ENCODE measurements at regions not wholly inside any gene's neighbourhood (a gene's known extent, or its start where the extent isn't known, plus 50 kb on each side); places are given as distances from the start of the nearest gene placed in this dataset.

- no peak for TF ChIP-seq EP300 (IDR thresholded peaks at IDR 0.05; ENCODE audit: low read depth)
- TF ChIP-seq POLR2AphosphoS5 (IDR thresholded peaks at IDR 0.05) = no peak
- no peak for TF ChIP-seq POLR2A (IDR thresholded peaks at IDR 0.05)
- TF ChIP-seq, protein P1, sequence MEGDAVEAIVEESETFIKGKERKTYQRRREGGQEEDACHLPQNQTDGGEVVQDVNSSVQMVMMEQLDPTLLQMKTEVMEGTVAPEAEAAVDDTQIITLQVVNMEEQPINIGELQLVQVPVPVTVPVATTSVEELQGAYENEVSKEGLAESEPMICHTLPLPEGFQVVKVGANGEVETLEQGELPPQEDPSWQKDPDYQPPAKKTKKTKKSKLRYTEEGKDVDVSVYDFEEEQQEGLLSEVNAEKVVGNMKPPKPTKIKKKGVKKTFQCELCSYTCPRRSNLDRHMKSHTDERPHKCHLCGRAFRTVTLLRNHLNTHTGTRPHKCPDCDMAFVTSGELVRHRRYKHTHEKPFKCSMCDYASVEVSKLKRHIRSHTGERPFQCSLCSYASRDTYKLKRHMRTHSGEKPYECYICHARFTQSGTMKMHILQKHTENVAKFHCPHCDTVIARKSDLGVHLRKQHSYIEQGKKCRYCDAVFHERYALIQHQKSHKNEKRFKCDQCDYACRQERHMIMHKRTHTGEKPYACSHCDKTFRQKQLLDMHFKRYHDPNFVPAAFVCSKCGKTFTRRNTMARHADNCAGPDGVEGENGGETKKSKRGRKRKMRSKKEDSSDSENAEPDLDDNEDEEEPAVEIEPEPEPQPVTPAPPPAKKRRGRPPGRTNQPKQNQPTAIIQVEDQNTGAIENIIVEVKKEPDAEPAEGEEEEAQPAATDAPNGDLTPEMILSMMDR (IDR thresholded peaks at IDR 0.05) = no peak
- Histone ChIP-seq H3K9me3 (peaks cover 11 to 19% of the 10 kb centered on the region in 2 donors), H3K36me3 (no peaks in the 10 kb centered on the region), H3K4me1 (no peaks in the 10 kb centered on the region), H3K27me3 (no peaks in the 10 kb centered on the region), H3K4me3 (no peak overlapping the region), H3K27ac (no peak overlapping the region)
- WGBS, 2 donors (ENCODE audit: low coverage in 1 of 2) = 88% methylated on average over 1 of the region's 1 CpG; no CpG with 5 or more reads in 1 of the 2 donors
- intact Hi-C loops (cut with DNase I; ENCODE audit: low total_unique reads) (no loop called here), in situ Hi-C loops (cut with MboI; ENCODE audit: low pct_ligation_motif_present in 1 of 4, low pct_unique_long_range_greater_than_20kb in 1 of 4, low sequenced_read_pairs in 3 of 4) (no loop called here)
- DNase-seq = no peak
These were observed 1019.3 kb downstream of the JRKL start for GRCh38 chr11:97409141-97409540.

GRCh38 chr11:97414801-97415200 lies 1025.0 kb downstream of the JRKL start:
- 50 to 70% methylated on average over 2 of the region's 2 CpGs for WGBS, 2 donors (ENCODE audit: low coverage in 1 of 2)
- H3K36me3 ChIP-seq = no peaks in the 10 kb centered on the region
- H3K9me3 ChIP-seq = peaks cover under 1 to 14% of the 10 kb centered on the region in 2 donors
- no peak overlapping the region for H3K4me3 ChIP-seq
- DNase-seq = no peak
- no peaks in the 10 kb centered on the region for H3K27me3 ChIP-seq
- no peak overlapping the region for H3K27ac ChIP-seq
- in situ Hi-C loops (cut with MboI; ENCODE audit: low pct_ligation_motif_present in 1 of 4, low pct_unique_long_range_greater_than_20kb in 1 of 4, low sequenced_read_pairs in 3 of 4) (no loop called here), intact Hi-C loops (cut with DNase I; ENCODE audit: low total_unique reads) (no loop called here)
- TF ChIP-seq EP300 (IDR thresholded peaks at IDR 0.05; ENCODE audit: low read depth) (no peak), POLR2AphosphoS5 (IDR thresholded peaks at IDR 0.05) (no peak), POLR2A (IDR thresholded peaks at IDR 0.05) (no peak)
- TF ChIP-seq, protein P1 (IDR thresholded peaks at IDR 0.05) = no peak
- no peaks in the 10 kb centered on the region for H3K4me1 ChIP-seq

- Histone ChIP-seq H3K27me3 (no peaks in the 10 kb centered on the region), H3K4me3 (no peak overlapping the region), H3K36me3 (no peaks in the 10 kb centered on the region), H3K4me1 (no peaks in the 10 kb centered on the region), H3K9me3 (no peaks in the 10 kb centered on the region), H3K27ac (no peak overlapping the region)
- in situ Hi-C loops (cut with MboI; ENCODE audit: low pct_ligation_motif_present in 1 of 4, low pct_unique_long_range_greater_than_20kb in 1 of 4, low sequenced_read_pairs in 3 of 4) (no loop called here), intact Hi-C loops (cut with DNase I; ENCODE audit: low total_unique reads) (no loop called here)
- TF ChIP-seq POLR2AphosphoS5 (IDR thresholded peaks at IDR 0.05) = no peak
- TF ChIP-seq POLR2A (IDR thresholded peaks at IDR 0.05) = no peak
- TF ChIP-seq EP300 (IDR thresholded peaks at IDR 0.05; ENCODE audit: low read depth) = no peak
- TF ChIP-seq, protein P1 (IDR thresholded peaks at IDR 0.05) = no peak
- DNase-seq = no peak
These were observed 1029.9 kb downstream of the JRKL start for GRCh38 chr11:97419729-97420128.

DNA sequence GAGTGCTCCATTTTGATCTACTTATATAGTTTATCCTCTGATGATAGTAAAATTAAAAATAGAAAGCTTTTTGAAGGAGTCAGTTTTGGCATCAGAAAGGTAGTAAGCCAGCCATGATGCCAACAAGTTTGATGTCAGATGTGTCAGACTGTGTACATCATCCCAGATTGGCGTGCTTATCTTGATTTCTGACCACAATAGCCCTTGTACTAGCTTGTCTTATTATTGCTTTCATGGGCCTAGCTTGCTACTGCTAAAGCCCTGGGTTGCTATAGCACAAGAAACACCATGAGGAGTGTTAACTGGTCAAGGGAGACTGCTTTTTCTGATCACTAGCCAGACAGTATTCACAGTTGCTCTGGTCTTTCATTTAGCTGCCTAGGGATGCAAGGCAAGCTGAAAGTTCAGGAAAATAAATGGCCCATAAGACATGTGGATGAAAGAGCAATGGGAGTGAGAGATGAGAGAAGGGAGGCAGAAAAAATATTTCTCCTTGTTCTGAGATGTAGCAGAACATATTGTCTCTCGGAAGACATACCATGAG lies 1038.5 kb downstream of the JRKL start:
- Histone ChIP-seq H3K27me3 (no peaks in the 10 kb centered on the region), H3K4me3 (no peak overlapping the region), H3K36me3 (no peaks in the 10 kb centered on the region), H3K9me3 (no peaks in the 10 kb centered on the region), H3K4me1 (no peaks in the 10 kb centered on the region), H3K27ac (no peak overlapping the region)
- WGBS, 2 donors (ENCODE audit: low coverage in 1 of 2) = 60 to 75% methylated on average over 2 of the region's 2 CpGs
- in situ Hi-C loops (cut with MboI; ENCODE audit: low pct_ligation_motif_present in 1 of 4, low pct_unique_long_range_greater_than_20kb in 1 of 4, low sequenced_read_pairs in 3 of 4) = no loop called here
- intact Hi-C loops (cut with DNase I; ENCODE audit: low total_unique reads) = no loop called here
- DNase-seq = no peak
- TF ChIP-seq POLR2A (IDR thresholded peaks at IDR 0.05) (no peak), EP300 (IDR thresholded peaks at IDR 0.05; ENCODE audit: low read depth) (no peak), POLR2AphosphoS5 (IDR thresholded peaks at IDR 0.05) (no peak)
- TF ChIP-seq, protein P1 (IDR thresholded peaks at IDR 0.05) = no peak
